ENCODE measurements at regions not wholly inside any gene's neighbourhood (a gene's known extent, or its start where the extent isn't known, plus 50 kb on each side); places are given as distances from the start of the nearest gene placed in this dataset.
"Not testable (repeated sequence)": the region's sequence is repeated elsewhere in the genome, so short reads cannot be mapped to it uniquely, and the experiment has no call there.

DNA sequence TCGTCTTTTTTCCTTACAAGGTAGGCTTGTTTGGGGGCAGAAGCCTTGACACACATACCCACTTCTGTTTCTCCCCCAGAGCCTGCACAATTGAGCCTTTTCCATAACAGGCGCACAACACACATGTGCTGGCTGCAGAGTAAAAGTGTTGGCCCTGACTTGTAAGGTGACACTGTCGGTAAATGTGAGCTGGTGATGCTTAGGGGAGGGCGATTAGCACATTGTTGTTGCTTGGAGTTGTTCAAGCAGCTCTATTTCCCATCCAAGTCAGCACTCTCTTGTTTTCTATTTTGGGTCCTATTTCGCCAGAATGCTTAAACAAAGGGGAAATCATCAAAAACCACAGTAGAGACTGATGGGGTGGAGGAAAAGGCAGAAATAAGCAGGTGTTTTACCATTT is 51.9 kb upstream of the PTPRJ start:
- Histone ChIP-seq H3K4me2 (ENCODE audit: low read depth, low read length) (peak overlapping the region; percentile 36), H2AFZ (ENCODE audit: low read length) (no peak overlapping the region)
- DNase-seq = peak; percentile 50

DNA sequence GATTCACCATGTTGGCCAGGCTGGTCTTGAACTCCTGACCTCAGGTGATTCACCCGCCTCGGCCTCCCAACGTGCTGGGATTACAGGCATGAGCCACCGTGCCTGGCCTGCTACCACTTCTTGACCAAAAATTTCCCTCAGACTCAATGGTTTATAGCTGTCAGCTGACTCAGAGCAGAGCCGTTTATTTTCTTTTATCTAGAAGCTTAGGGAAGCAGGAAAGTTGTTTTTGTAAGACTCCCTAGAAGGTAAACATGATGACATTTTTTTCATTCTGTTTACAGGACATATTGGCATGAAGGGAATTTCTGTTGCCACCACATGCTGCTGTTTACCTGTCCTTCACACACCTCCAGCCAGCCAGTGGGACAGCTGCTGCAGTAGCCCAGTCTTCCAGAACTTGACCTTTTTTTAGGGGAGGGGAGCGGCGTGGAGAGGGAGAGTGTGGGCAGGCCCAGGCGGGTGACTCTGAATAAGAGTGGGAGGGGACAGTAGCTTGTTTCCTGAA is 56.1 kb upstream of the PTPRJ start:
- no peak overlapping the region for H3K4me2 ChIP-seq (ENCODE audit: low read depth, low read length)
- no peak overlapping the region for H3K9ac ChIP-seq (ENCODE audit: low read length)
- H3K9me3 ChIP-seq (replicated peaks; ENCODE audit: insufficient read depth, low read length) = no peaks in the 10 kb centered on the region
- H3K79me2 ChIP-seq (ENCODE audit: low read length) = no peaks in the 10 kb centered on the region
- H4K20me1 ChIP-seq (ENCODE audit: insufficient read depth, low read length) = no peaks in the 10 kb centered on the region
- no peak overlapping the region for H2AFZ ChIP-seq (ENCODE audit: low read length)
- no peak overlapping the region for H3K4me3 ChIP-seq (ENCODE audit: low read length)
- peaks cover 9% of the 10 kb centered on the region; the same call in 1 of the 2 replicates for H3F3A ChIP-seq (ENCODE audit: insufficient read depth, low read length)
- no peaks in the 10 kb centered on the region for H3K9me2 ChIP-seq (replicated peaks; ENCODE audit: insufficient read depth, low read length)
- TF ChIP-seq, protein P1, sequence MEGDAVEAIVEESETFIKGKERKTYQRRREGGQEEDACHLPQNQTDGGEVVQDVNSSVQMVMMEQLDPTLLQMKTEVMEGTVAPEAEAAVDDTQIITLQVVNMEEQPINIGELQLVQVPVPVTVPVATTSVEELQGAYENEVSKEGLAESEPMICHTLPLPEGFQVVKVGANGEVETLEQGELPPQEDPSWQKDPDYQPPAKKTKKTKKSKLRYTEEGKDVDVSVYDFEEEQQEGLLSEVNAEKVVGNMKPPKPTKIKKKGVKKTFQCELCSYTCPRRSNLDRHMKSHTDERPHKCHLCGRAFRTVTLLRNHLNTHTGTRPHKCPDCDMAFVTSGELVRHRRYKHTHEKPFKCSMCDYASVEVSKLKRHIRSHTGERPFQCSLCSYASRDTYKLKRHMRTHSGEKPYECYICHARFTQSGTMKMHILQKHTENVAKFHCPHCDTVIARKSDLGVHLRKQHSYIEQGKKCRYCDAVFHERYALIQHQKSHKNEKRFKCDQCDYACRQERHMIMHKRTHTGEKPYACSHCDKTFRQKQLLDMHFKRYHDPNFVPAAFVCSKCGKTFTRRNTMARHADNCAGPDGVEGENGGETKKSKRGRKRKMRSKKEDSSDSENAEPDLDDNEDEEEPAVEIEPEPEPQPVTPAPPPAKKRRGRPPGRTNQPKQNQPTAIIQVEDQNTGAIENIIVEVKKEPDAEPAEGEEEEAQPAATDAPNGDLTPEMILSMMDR (IDR thresholded peaks at IDR 0.05; ENCODE audit: low read length) = no peak
- no peak for TF ChIP-seq EZH2 (optimal IDR thresholded peaks at IDR 0.05; ENCODE audit: low read depth, low read length)
- no peak for TF ChIP-seq EZH2phosphoT487 (IDR thresholded peaks at IDR 0.05; ENCODE audit: low read length)
- no peak for DNase-seq
- H3K36me3 ChIP-seq (replicated peaks; ENCODE audit: insufficient read depth, low read length) = no peaks in the 10 kb centered on the region
- H3K27me3 ChIP-seq (replicated peaks; ENCODE audit: insufficient read depth, low read length) = no peaks in the 10 kb centered on the region
- H3K4me1 ChIP-seq (ENCODE audit: low read length) = peaks cover 21% of the 10 kb centered on the region
- no peak overlapping the region for H3K27ac ChIP-seq (ENCODE audit: low read length)

More for the DNA sequence above, 51.9 kb upstream of the PTPRJ start:
- no peaks in the 10 kb centered on the region for H3K36me3 ChIP-seq (replicated peaks; ENCODE audit: insufficient read depth, low read length)
- H3K27me3 ChIP-seq (replicated peaks; ENCODE audit: insufficient read depth, low read length) = no peaks in the 10 kb centered on the region
- H3K4me3 ChIP-seq (ENCODE audit: low read length) = no peak overlapping the region
- TF ChIP-seq, protein P1 (IDR thresholded peaks at IDR 0.05; ENCODE audit: low read length) = no peak
- TF ChIP-seq EZH2 (optimal IDR thresholded peaks at IDR 0.05; ENCODE audit: low read depth, low read length) (no peak), EZH2phosphoT487 (IDR thresholded peaks at IDR 0.05; ENCODE audit: low read length) (no peak)
- H3F3A ChIP-seq (ENCODE audit: insufficient read depth, low read length) = peaks cover 7% of the 10 kb centered on the region; the same call in 1 of the 2 replicates
- no peak overlapping the region for H3K27ac ChIP-seq (ENCODE audit: low read length)
- no peaks in the 10 kb centered on the region for H3K79me2 ChIP-seq (ENCODE audit: low read length)
- no peaks in the 10 kb centered on the region for H3K9me3 ChIP-seq (replicated peaks; ENCODE audit: insufficient read depth, low read length)
- H3K9ac ChIP-seq (ENCODE audit: low read length) = no peak overlapping the region
- no peaks in the 10 kb centered on the region for H4K20me1 ChIP-seq (ENCODE audit: insufficient read depth, low read length)
- H3K9me2 ChIP-seq (replicated peaks; ENCODE audit: insufficient read depth, low read length) = no peaks in the 10 kb centered on the region
- peaks cover 8% of the 10 kb centered on the region for H3K4me1 ChIP-seq (ENCODE audit: low read length)

DNA sequence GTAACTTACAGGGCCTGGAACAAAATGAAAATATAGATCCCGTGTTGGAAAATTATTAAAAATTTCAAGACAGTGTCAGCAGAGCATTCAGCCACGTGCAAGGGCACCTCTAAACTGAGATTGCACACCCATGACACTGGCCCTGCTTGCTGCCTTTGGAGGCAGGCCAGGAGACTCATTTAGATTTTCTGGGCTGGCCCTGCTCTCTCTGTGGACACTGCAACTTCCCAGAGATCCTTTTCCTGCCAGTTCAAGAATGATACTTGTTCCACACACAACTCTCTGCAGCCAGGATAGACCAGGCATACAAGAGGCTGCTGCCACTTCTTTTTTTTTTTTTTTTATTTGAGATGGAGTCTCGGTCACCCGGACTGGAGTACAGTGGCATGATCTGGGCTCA is 56.7 kb upstream of the PTPRJ start:
- Histone ChIP-seq H3K9ac (ENCODE audit: low read length) (no peak overlapping the region), H4K20me1 (ENCODE audit: insufficient read depth, low read length) (no peaks in the 10 kb centered on the region), H3K27me3 (replicated peaks; ENCODE audit: insufficient read depth, low read length) (no peaks in the 10 kb centered on the region), H3K9me3 (replicated peaks; ENCODE audit: insufficient read depth, low read length) (no peaks in the 10 kb centered on the region), H3F3A (ENCODE audit: insufficient read depth, low read length) (peaks cover 8% of the 10 kb centered on the region; the same call in 1 of the 2 replicates), H3K79me2 (ENCODE audit: low read length) (no peaks in the 10 kb centered on the region), H3K36me3 (replicated peaks; ENCODE audit: insufficient read depth, low read length) (no peaks in the 10 kb centered on the region), H3K27ac (ENCODE audit: low read length) (no peak overlapping the region), H2AFZ (ENCODE audit: low read length) (no peak overlapping the region), H3K4me2 (ENCODE audit: low read depth, low read length) (no peak overlapping the region), H3K4me3 (ENCODE audit: low read length) (no peak overlapping the region), H3K9me2 (replicated peaks; ENCODE audit: insufficient read depth, low read length) (no peaks in the 10 kb centered on the region), H3K4me1 (ENCODE audit: low read length) (peaks cover 23% of the 10 kb centered on the region)
- no peak for TF ChIP-seq EZH2 (optimal IDR thresholded peaks at IDR 0.05; ENCODE audit: low read depth, low read length)
- TF ChIP-seq, protein P1 (IDR thresholded peaks at IDR 0.05; ENCODE audit: low read length) = no peak
- TF ChIP-seq EZH2phosphoT487 (IDR thresholded peaks at IDR 0.05; ENCODE audit: low read length) = no peak
- DNase-seq = no peak

DNA sequence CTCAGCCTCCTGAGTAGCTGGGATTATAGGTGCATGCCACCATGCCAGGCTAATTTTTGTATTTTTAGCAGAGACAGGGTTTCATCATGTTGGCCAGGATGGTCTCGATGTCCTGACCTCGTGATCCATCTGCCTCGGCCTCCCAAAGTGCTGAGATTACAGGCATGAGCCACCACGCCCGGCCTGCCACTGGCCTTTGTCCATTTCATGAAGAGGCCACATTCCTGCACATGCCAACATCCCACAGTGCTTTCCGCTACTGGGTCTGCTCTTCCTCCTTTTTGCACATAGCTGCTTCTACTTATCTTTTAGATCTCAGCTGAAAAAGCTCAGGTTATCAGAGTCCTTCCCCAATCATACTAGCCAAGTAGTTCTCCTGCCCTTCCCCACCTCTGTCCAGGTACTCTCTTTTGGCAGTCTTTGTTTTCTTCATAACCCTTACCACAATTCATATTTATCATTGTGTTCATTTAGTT is 59.2 kb upstream of the PTPRJ start:
- DNase-seq; H2AFZ ChIP-seq (ENCODE audit: low read length); H3K27ac ChIP-seq (ENCODE audit: low read length); H3K4me2 ChIP-seq (ENCODE audit: low read depth, low read length); H3K9ac ChIP-seq (ENCODE audit: low read length); H3F3A ChIP-seq (ENCODE audit: insufficient read depth, low read length); H3K79me2 ChIP-seq (ENCODE audit: low read length); H3K4me3 ChIP-seq (ENCODE audit: low read length); H3K36me3 ChIP-seq (replicated peaks; ENCODE audit: insufficient read depth, low read length); H3K9me3 ChIP-seq (replicated peaks; ENCODE audit: insufficient read depth, low read length); H4K20me1 ChIP-seq (ENCODE audit: insufficient read depth, low read length); H3K9me2 ChIP-seq (replicated peaks; ENCODE audit: insufficient read depth, low read length); H3K27me3 ChIP-seq (replicated peaks; ENCODE audit: insufficient read depth, low read length): not testable (repeated sequence)
- H3K4me1 ChIP-seq (ENCODE audit: low read length) = peaks cover 16% of the 10 kb centered on the region

All from MM.1S (cell line).